HCT116 (cell line): ENCODE measurements at regions not wholly inside any gene's neighbourhood (a gene's known extent, or its start where the extent isn't known, plus 50 kb on each side); places are given as distances from the start of the nearest gene placed in this dataset.

Experiments
- ATAC-seq: fragments of 200-7000 bp; cut with Tn5 transposase; 2 replicates; pipeline ENCODE4 v1.9.1; 2020; ENCODE audit warnings: mild to moderate bottlenecking, moderate library complexity
- BruUV-seq: library from RNA; stranded (reverse); fragments of 400-500 nt; replicated peaks from 2 replicates; lab custom pipeline; 2021; lab: Mats Ljungman, UMichigan
- CTCF ChIA-PET: fragments of 300-600 bp; sonication (Branson Sonifier 250); formaldehyde crosslinking; loops from one replicate; lab custom pipeline; 2021; ENCODE audit warnings: antibody characterized with exemption; lab: Charles Lee
- POLR2A ChIA-PET: fragments of 300-600, 350-600 bp; sonication (Branson Sonifier 250); formaldehyde crosslinking; loops from one replicate; lab custom pipeline; 2021; ENCODE audit warnings: antibody characterized with exemption; lab: Charles Lee
- RAD21 ChIA-PET, 2 experiments: fragments of 300-600 bp; sonication (Branson Sonifier 250); formaldehyde crosslinking; loops; one replicate each; lab custom pipeline; 2023; ENCODE audit warnings: low total read pairs in 2 of 2; ENCODE audit not compliant: uncharacterized antibody in 2 of 2, unreplicated experiment in 2 of 2, low non-redundant PET in 1 of 2; lab: Charles Lee
- DNase-seq: peaks from one replicate; pipeline ENCODE4 v3.0.0-alpha.2; 2010; ENCODE audit warnings: low read depth, low spot score
- H2AFZ ChIP-seq: fragments of 200-600 bp; shearing (Covaris generic), sonication (generic); 2 replicates; pipeline ENCODE4 v1.6.1; 2017; ENCODE audit warnings: low read depth, mixed run types, mixed read lengths, antibody characterized with exemption, low read length; ENCODE audit not compliant: poor library complexity, severe bottlenecking
- H3K27ac ChIP-seq: 2 replicates; pipeline ENCODE4 v1.5.1; 2012; ENCODE audit warnings: low read depth, low read length
- H3K27me3 ChIP-seq: fragments of 200-600 bp; sonication (generic); 2 replicates; pipeline ENCODE4 v1.6.1; 2016; ENCODE audit warnings: mixed run types, low read length, mixed read lengths; ENCODE audit not compliant: insufficient read depth
- H3K36me3 ChIP-seq, 2 experiments: fragments of 200-500 bp in 1 of 2; fragments of 200-600 bp in 1 of 2; sonication (Bioruptor generic) in 1 of 2; sonication (generic) in 1 of 2; 2 replicates each; pipeline versions ENCODE4 v1.5.1 to v1.6.1; 2014 to 2016; ENCODE audit warnings: low read length in 2 of 2, inconsistent platforms in 1 of 2, mixed read lengths in 1 of 2, mixed run types in 1 of 2; ENCODE audit not compliant: insufficient read depth in 2 of 2, control insufficient read depth in 1 of 2
- H3K4me1 ChIP-seq, 2 experiments: fragments of 200-600 bp in 1 of 2; sonication (generic) in 1 of 2; 2 replicates each; pipeline versions ENCODE4 v1.5.1 to v1.6.1; 2012 to 2017; ENCODE audit warnings: low read length in 2 of 2, inconsistent platforms in 1 of 2, mild to moderate bottlenecking in 1 of 2, mixed read lengths in 1 of 2, mixed run types in 1 of 2, moderate library complexity in 1 of 2; ENCODE audit not compliant: insufficient read depth in 2 of 2, control insufficient read depth in 1 of 2
- H3K4me2 ChIP-seq: fragments of 200-600 bp; sonication (generic); 2 replicates; pipeline ENCODE4 v1.6.1; 2017; ENCODE audit warnings: mixed run types, low read length, mixed read lengths
- H3K4me3 ChIP-seq, 2 experiments: fragments of 200-600 bp in 1 of 2; sonication (generic) in 1 of 2; replicated peaks in 1 of 2; 2 replicates each; pipeline ENCODE4 v1.5.1; 2011 to 2016; ENCODE audit warnings: low read length in 2 of 2, control low read depth in 1 of 2, low read depth in 1 of 2, mild to moderate bottlenecking in 1 of 2, mixed read lengths in 1 of 2, mixed run types in 1 of 2
- H3K79me2 ChIP-seq: fragments of 200-600 bp; sonication (generic); 2 replicates; pipeline ENCODE4 v1.6.1; 2017; ENCODE audit warnings: mild to moderate bottlenecking, mixed run types, low read length, moderate library complexity, mixed read lengths; ENCODE audit not compliant: insufficient read depth
- H3K9ac ChIP-seq: fragments of 200-600 bp; sonication (generic); 2 replicates; pipeline ENCODE4 v1.6.1; 2016; ENCODE audit warnings: low read length, mixed read lengths
- H3K9me2 ChIP-seq: fragments of 200-600 bp; sonication (generic), shearing (Covaris generic); 2 replicates; pipeline ENCODE4 v1.6.1; 2017; ENCODE audit warnings: mixed run types, mild to moderate bottlenecking, moderate library complexity; ENCODE audit not compliant: insufficient read depth
- H3K9me3 ChIP-seq, 2 experiments: fragments of 200-500 bp in 1 of 2; fragments of 200-600 bp in 1 of 2; sonication (Bioruptor generic) in 1 of 2; sonication (generic) in 1 of 2; 2 replicates each; pipeline ENCODE4 v1.6.1; 2014 to 2017; ENCODE audit warnings: low read length in 2 of 2, mixed read lengths in 2 of 2, inconsistent platforms in 1 of 2, low read depth in 1 of 2, mild to moderate bottlenecking in 1 of 2, mixed run types in 1 of 2, moderate library complexity in 1 of 2; ENCODE audit not compliant: control insufficient read depth in 1 of 2, insufficient read depth in 1 of 2
- H4K20me1 ChIP-seq: fragments of 200-600 bp; sonication (generic), shearing (Covaris generic); 2 replicates; pipeline ENCODE4 v1.6.1; 2017; ENCODE audit warnings: mixed run types, mild to moderate bottlenecking, moderate library complexity; ENCODE audit not compliant: insufficient read depth
- CEBPB ChIP-seq: IDR thresholded peaks from 2 replicates; pipeline ENCODE4 v1.6.1; 2012; ENCODE audit warnings: low read depth
- CTCF ChIP-seq, 3 experiments: fragments of 200-600 bp in 1 of 3; sonication (generic) in 1 of 3; IDR thresholded peaks in 2 of 3; conservative IDR thresholded peaks in 1 of 3; 2 replicates each; pipeline ENCODE4 v1.5.1; 2012 to 2017; ENCODE audit warnings: low read depth in 2 of 3, low read length in 2 of 3, antibody characterized with exemption in 1 of 3, borderline replicate concordance in 1 of 3, control low read depth in 1 of 3, mild to moderate bottlenecking in 1 of 3, mixed read lengths in 1 of 3, mixed run types in 1 of 3, moderate library complexity in 1 of 3; ENCODE audit not compliant: insufficient read depth in 1 of 3
- EZH2phosphoT487 ChIP-seq: fragments of 200-600 bp; IDR thresholded peaks from 2 replicates; pipeline ENCODE4 v1.6.1; 2018; ENCODE audit warnings: antibody characterized with exemption, borderline replicate concordance
- POLR2A ChIP-seq: IDR thresholded peaks from 2 replicates; pipeline ENCODE4 v1.7.0; 2011; ENCODE audit warnings: borderline replicate concordance; ENCODE audit not compliant: insufficient read depth, insufficient read length; ENCODE audit errors: extremely low read depth
- POLR2AphosphoS5 ChIP-seq: IDR thresholded peaks from 2 replicates; pipeline ENCODE4 v1.6.1; 2011; ENCODE audit warnings: mild to moderate bottlenecking, low read depth, low read length, moderate library complexity
- SIN3A ChIP-seq: IDR thresholded peaks from 2 replicates; pipeline ENCODE4 v1.6.1; 2012; ENCODE audit warnings: low read depth
- ZBTB33 ChIP-seq: IDR thresholded peaks from 2 replicates; pipeline ENCODE4 v1.6.1; 2011; ENCODE audit warnings: mild to moderate bottlenecking, low read length, moderate library complexity; ENCODE audit not compliant: insufficient replicate concordance; ENCODE audit errors: extremely low read depth
- ZFX ChIP-seq: fragments of 450-650 bp; IDR thresholded peaks from 2 replicates; pipeline ENCODE4 v1.6.1; 2017
- ZNF274 ChIP-seq: fragments of 200-500 bp; sonication (Bioruptor generic); IDR thresholded peaks from 2 replicates; pipeline ENCODE4 v1.6.1; 2014; ENCODE audit warnings: mild to moderate bottlenecking, low read depth, low read length, inconsistent platforms
- intact Hi-C: fragments of 100-400 bp; cut with micrococcal nuclease; formaldehyde crosslinking; loops from 2 replicates; pipeline ENCODE4 v1.10.0; 2022

- no peak for TF ChIP-seq ZBTB33
- no peak for TF ChIP-seq SIN3A
- TF ChIP-seq ZNF274, result no peak
Measured at GRCh38 chr7:52189153-52189778, 846.2 kb upstream of the POM121L12 start (continued).

- Histone ChIP-seq H3K4me1 (no peaks in the 10 kb centered on the region), H3K27me3 (no peaks in the 10 kb centered on the region), H3K9me3 (peaks cover 9 to 10% of the 10 kb centered on the region in 2 experiments; a peak in 2 of 4 replicates), H3K4me3 (no peak overlapping the region), H2AFZ (no peak overlapping the region), H3K27ac (no peak overlapping the region), H3K36me3 (no peaks in the 10 kb centered on the region), H4K20me1 (no peaks in the 10 kb centered on the region), H3K9me2 (no peaks in the 10 kb centered on the region), H3K4me2 (no peak overlapping the region), H3K9ac (no peak overlapping the region), H3K79me2 (no peaks in the 10 kb centered on the region)
- ChIA-PET RAD21 (no interaction called here), POLR2A (no interaction called here), CTCF (no interaction called here)
- no peak for TF ChIP-seq ZFX
- no peak for TF ChIP-seq CEBPB
- TF ChIP-seq POLR2AphosphoS5, result no peak
- TF ChIP-seq CTCF (IDR thresholded peaks at IDR 0.05 in 2 of 3, conservative IDR thresholded peaks at IDR 0.05 in 1 of 3; ENCODE audit: borderline replicate concordance in 1 of 3, insufficient read depth in 1 of 3, low read depth in 2 of 3, low read length in 2 of 3), result no peak
- TF ChIP-seq EZH2phosphoT487, result no peak
- TF ChIP-seq POLR2A, result no peak
- no peak for TF ChIP-seq ZBTB33
- no peak for ATAC-seq
- intact Hi-C loops, result no loop called here
- DNase-seq, result no peak
- no TSS peak for BruUV-seq
Measured at GRCh38 chr7:52184006-52184703, 851.3 kb upstream of the POM121L12 start.
